Activated naive CD8-positive, alpha-beta T cell treated with anti-CD3 and anti-CD28 coated beads for 36 hours (primary cell): ENCODE measurements at regions not wholly inside any gene's neighbourhood (a gene's known extent, or its start where the extent isn't known, plus 50 kb on each side); places are given as distances from the start of the nearest gene placed in this dataset.
"Not testable (repeated sequence)": the region's sequence is repeated elsewhere in the genome, so short reads cannot be mapped to it uniquely, and the experiment has no call there.

Experiments used
- DNase-seq: peaks from one replicate; pipeline ENCODE4 v3.0.0; 2021
- H3K27ac Mint-ChIP-seq: one replicate; pipeline ENCODE4 v1.8.0; 2022; ENCODE audit warnings: mild to moderate bottlenecking, moderate library complexity, mixed read lengths
- H3K27me3 Mint-ChIP-seq: one replicate; pipeline ENCODE4 v1.8.0; 2022; ENCODE audit warnings: mild to moderate bottlenecking, mixed read lengths
- H3K36me3 Mint-ChIP-seq: one replicate; pipeline ENCODE4 v1.8.0; 2021; ENCODE audit warnings: mild to moderate bottlenecking, mixed read lengths
- H3K4me1 Mint-ChIP-seq: one replicate; pipeline ENCODE4 v1.8.0; 2021; ENCODE audit warnings: mixed read lengths
- H3K4me3 Mint-ChIP-seq: one replicate; pipeline ENCODE4 v1.8.0; 2022; ENCODE audit warnings: mild to moderate bottlenecking, moderate library complexity, mixed read lengths
- H3K9me3 Mint-ChIP-seq: one replicate; pipeline ENCODE4 v1.8.0; 2022; ENCODE audit warnings: mixed read lengths

DNA sequence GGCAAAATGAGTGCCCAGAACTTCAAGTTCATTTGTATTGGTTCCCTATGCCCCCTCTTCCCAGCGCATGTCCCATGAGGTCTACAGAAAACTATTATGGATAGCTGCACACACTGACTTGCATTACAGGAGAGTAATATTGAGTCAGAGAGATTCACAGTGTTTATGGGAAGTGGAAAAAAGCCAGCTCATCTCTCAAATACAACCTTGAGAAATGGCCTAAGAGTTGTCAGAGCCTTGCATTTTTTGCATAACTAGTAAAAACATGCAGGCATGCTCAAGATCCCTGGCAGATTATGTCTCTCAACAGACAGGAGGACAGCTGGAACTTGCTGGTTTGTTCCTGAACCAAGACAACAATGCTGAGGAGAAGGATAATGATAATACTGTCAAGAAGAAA is 1292.8 kb downstream of the DSC3 start:
- Mint-ChIP-seq H3K4me3 (no peak overlapping the region), H3K36me3 (no peaks in the 10 kb centered on the region), H3K27me3 (no peaks in the 10 kb centered on the region), H3K27ac (no peak overlapping the region), H3K4me1 (no peaks in the 10 kb centered on the region), H3K9me3 (peaks cover 12% of the 10 kb centered on the region)
- no peak for DNase-seq

DNA sequence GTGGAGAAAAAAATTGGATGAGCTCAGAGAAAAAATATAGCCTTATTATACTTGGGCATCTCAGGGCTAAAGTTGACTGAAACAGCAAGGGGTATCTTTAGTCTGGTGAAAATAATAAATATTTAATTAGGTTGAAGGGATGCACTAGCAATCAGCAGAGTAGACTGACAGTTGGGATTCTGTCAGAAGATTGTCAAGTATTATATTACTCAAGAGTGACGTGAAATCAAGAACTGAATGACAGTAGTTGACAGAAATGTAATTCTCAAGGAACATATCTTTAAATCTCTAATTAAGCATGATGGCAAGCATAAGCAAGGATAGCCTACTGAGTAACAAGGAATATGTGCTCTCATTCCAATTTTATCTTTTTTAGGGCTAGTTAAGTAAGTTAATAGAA is 1301.1 kb downstream of the DSC3 start:
- H3K4me1 Mint-ChIP-seq: no peaks in the 10 kb centered on the region
- no peak overlapping the region for H3K27ac Mint-ChIP-seq
- H3K36me3 Mint-ChIP-seq: no peaks in the 10 kb centered on the region
- peaks cover 4% of the 10 kb centered on the region for H3K9me3 Mint-ChIP-seq
- no peak for DNase-seq
- no peak overlapping the region for H3K4me3 Mint-ChIP-seq
- no peaks in the 10 kb centered on the region for H3K27me3 Mint-ChIP-seq

DNA sequence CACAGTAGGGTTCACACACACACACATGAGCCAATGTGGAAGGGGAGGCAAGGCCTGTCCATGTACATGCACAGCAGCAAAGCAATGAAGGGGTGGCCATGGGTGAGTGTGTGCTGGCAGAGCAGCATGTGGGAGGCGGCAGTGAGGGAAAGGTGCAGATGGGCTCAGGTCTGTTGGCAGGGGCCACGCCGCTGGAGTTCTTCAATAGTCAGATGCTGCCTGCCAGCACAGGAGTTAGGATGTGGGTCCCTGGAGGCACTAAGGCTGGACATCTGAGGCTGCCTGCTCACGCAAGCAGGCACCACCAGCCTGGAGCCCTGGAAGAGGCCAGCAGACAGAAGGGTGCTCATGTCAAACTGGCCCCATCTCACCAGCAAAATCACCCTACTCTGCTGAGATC is 1304.9 kb downstream of the DSC3 start:
- H3K27ac Mint-ChIP-seq: peak overlapping the region; percentile 51
- no peaks in the 10 kb centered on the region for H3K36me3 Mint-ChIP-seq
- no peaks in the 10 kb centered on the region for H3K27me3 Mint-ChIP-seq
- DNase-seq: no peak
- H3K4me3 Mint-ChIP-seq: no peak overlapping the region
- H3K9me3 Mint-ChIP-seq: peaks cover 13% of the 10 kb centered on the region
- H3K4me1 Mint-ChIP-seq: no peaks in the 10 kb centered on the region

DNA sequence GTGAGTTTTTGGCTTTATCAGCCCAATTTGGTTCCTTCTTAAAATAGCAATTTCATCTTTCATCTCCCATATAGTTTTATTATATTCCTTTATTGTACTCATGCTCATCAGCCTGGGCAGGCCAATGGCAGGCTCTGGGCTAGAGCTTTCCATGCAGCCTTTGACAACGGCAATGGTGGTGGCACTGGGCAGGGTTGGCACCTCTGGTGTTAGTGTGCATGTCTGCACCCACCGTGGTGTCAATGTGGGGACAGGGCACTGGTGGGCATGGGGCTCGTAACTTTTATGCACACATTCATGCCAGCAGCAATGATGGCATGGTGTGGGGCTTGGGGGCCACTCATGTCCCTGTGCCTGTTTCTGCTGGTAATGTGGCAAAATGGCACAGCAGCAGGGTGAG is 1305.4 kb downstream of the DSC3 start:
- DNase-seq: no peak
- Mint-ChIP-seq H3K27me3 (no peaks in the 10 kb centered on the region), H3K27ac (no peak overlapping the region)

DNA sequence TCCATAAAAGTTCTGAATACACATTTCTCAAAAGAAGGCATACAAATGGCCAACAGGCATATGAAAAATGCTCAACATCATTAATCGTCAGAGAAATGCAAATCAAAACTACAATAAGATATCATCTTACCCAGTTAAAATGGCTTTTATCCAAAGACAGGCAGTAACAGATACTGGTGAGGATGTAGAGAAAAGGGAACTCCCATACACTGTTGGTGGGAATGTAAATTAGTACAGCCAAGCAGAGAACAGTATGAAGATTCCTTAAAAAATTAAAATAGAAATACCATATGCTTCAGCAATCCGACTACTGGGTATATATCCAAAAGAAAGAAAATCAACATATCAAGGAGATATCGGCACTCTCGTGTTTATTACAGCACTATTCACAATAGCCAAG is 1312.5 kb downstream of the DSC3 start:
- DNase-seq: no peak
- Mint-ChIP-seq H3K4me3 (no peak overlapping the region), H3K27me3 (no peaks in the 10 kb centered on the region), H3K4me1 (no peaks in the 10 kb centered on the region), H3K27ac (no peak overlapping the region), H3K9me3 (peaks cover 13% of the 10 kb centered on the region), H3K36me3 (no peaks in the 10 kb centered on the region)

More for the DNA sequence above, 1305.4 kb downstream of the DSC3 start:
- Mint-ChIP-seq H3K4me3 (no peak overlapping the region), H3K4me1 (no peaks in the 10 kb centered on the region), H3K36me3 (no peaks in the 10 kb centered on the region), H3K9me3 (peaks cover 15% of the 10 kb centered on the region)

DNA sequence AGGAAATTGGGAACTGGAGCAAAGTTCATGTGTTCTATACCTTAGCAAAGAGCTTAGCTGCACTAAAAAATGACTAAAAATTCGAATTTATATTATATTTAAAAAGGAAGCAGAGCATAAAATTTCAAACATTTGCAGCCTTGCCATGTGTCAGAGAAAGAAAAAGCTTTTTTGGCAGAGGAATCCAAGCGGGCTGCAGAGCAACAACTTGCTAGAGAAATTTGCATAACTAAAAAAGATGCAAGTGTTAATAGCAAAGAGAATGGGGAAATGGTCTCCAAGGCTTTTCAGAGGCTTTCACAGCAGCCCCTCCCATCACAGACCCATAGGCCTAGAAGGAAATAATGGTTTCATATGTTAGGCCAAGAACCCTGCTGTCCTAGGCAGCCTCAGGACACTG is 1315.9 kb downstream of the DSC3 start:
- no peak for DNase-seq
- no peaks in the 10 kb centered on the region for H3K36me3 Mint-ChIP-seq
- H3K27me3 Mint-ChIP-seq: no peaks in the 10 kb centered on the region
- peaks cover 2% of the 10 kb centered on the region for H3K9me3 Mint-ChIP-seq
- no peaks in the 10 kb centered on the region for H3K4me1 Mint-ChIP-seq
- H3K4me3 Mint-ChIP-seq: no peak overlapping the region
- H3K27ac Mint-ChIP-seq: no peak overlapping the region

DNA sequence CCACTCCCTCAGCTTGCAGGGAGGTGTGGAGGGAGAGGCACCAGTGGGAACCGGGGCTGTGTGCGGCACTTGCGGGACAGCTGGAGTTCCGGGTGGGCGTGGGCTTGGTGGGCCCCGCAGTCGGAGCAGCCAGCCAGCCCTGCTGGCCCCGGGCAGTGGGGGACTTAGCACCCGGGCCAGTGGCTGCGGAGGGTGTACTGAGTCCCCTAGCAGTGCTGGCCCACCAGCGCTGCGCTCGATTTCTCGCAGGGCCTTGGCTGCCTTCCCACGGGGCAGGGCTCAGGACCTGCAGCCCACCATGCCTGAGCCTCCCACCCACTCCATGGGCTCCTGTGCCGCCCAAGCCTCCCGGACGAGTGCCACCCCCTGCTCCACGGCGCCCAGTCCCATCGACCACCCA is 1319.1 kb downstream of the DSC3 start:
- H3K4me3 Mint-ChIP-seq: not testable (repeated sequence)

DNA sequence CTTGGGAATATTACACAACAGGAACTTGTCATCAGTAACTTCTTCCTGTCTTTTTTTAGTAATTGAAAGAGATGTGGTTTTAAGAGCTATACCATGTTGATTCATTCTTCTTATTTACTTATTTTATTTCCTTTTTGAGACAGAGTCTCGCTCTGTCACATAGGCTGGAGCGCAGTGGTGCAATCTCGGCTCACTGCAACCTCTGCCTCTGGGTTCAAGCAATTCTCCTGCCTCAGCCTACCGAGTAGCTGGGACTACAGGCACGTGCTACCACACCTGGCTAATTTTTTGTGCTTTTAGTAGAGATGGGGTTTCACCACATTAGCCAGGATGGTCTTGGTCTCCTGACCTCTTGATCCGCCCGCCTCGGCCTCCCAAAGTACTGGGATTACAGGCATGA is 1326.6 kb downstream of the DSC3 start:
- not testable (repeated sequence) for H3K36me3 Mint-ChIP-seq, H3K9me3 Mint-ChIP-seq, H3K4me3 Mint-ChIP-seq, DNase-seq, H3K27me3 Mint-ChIP-seq, H3K27ac Mint-ChIP-seq, H3K4me1 Mint-ChIP-seq

More for the DNA sequence above, 1319.1 kb downstream of the DSC3 start:
- not testable (repeated sequence) for H3K9me3 Mint-ChIP-seq, H3K4me1 Mint-ChIP-seq, H3K36me3 Mint-ChIP-seq, DNase-seq, H3K27ac Mint-ChIP-seq, H3K27me3 Mint-ChIP-seq

DNA sequence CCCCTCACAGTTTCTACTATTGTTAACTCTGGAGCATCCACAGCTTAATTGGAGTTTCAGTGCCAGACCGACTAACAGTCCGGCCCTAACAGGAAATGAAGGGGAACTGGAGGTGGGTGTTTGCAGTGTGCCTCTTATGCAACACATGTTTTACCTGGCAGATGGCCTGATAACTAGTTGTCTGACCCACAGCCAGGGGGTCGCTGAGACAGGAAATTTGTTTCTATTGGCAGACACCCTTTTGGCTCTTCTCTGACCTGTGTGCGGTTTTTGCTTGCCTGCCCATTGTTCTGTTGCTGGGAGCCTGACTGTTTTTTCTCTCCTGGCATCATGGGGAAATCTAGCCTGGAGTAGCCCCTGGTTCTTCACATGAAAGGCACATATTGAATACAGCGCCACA is 1329.8 kb downstream of the DSC3 start:
- no peaks in the 10 kb centered on the region for H3K36me3 Mint-ChIP-seq
- DNase-seq: no peak
- no peaks in the 10 kb centered on the region for H3K4me1 Mint-ChIP-seq
- H3K27me3 Mint-ChIP-seq: no peaks in the 10 kb centered on the region
- H3K9me3 Mint-ChIP-seq: peaks cover 3% of the 10 kb centered on the region
- H3K27ac Mint-ChIP-seq: no peak overlapping the region
- no peak overlapping the region for H3K4me3 Mint-ChIP-seq

DNA sequence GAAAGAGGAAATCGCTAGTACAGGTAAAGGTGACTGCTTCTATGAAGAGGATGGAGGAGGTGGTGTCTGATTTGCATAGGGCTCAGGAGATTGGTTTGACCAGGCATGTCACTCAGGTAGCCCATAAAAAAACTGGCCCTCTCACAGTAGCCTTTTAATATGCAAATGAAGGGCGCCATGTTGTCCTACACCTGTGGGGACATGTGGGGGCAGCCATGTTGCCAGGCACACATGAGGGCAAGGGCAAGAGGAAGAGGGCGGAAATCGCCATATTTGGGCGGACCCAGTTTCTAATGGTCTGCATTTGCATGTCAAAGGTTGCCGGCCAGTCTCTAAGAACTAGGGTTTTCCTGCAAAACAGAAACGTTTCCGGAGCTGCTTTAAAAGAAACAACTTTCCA is 1330.6 kb downstream of the DSC3 start:
- H3K27ac Mint-ChIP-seq: no peak overlapping the region
- no peak overlapping the region for H3K4me3 Mint-ChIP-seq
- DNase-seq: no peak
- no peaks in the 10 kb centered on the region for H3K4me1 Mint-ChIP-seq
- no peaks in the 10 kb centered on the region for H3K36me3 Mint-ChIP-seq
- H3K27me3 Mint-ChIP-seq: no peaks in the 10 kb centered on the region
- peaks cover 7% of the 10 kb centered on the region for H3K9me3 Mint-ChIP-seq

DNA sequence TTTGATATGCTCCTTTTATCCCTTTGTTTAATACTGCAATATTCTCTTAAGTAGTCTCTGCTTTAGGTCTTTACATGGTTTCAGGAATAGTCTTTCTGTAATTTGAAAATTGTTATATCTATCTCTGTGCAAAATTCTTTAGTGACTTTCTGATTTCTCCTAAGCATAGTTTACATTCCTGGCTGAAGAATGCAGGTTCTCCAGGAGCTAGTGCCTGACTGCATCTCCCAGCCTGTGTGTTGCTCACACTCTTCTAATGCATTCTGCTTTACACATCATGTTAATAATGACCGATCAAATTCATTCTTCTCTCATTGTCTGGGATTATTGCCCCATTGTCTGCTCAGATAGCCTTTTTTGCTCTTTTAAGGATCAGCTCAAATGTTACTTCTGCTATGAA is 1349.2 kb downstream of the DSC3 start:
- DNase-seq: no peak
- Mint-ChIP-seq H3K9me3 (peaks cover 11% of the 10 kb centered on the region), H3K36me3 (no peaks in the 10 kb centered on the region), H3K4me1 (no peaks in the 10 kb centered on the region), H3K4me3 (no peak overlapping the region), H3K27ac (no peak overlapping the region), H3K27me3 (no peaks in the 10 kb centered on the region)

DNA sequence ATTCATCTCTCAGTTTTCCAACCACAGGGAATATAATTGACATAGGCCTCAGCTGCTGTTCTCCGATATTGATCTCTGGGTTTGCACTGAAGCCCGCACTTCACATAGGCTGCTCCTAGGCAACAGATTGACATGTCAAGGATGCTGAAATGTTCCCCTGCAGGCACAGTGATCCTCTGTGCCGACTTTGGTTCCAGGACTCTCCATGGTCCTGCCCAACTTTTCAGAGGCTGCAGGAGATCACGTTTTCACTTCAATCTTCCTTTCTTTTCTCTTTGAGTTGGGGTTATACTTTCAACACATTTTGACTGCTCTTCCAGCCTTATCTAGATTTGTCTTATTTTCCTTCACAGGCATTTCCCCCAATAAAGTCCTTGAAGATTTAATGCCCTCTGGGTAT is 1361.0 kb downstream of the DSC3 start:
- no peak overlapping the region for H3K4me3 Mint-ChIP-seq
- H3K27ac Mint-ChIP-seq: no peak overlapping the region
- H3K36me3 Mint-ChIP-seq: no peaks in the 10 kb centered on the region
- no peak for DNase-seq
- H3K27me3 Mint-ChIP-seq: no peaks in the 10 kb centered on the region
- peaks cover 23% of the 10 kb centered on the region for H3K9me3 Mint-ChIP-seq
- H3K4me1 Mint-ChIP-seq: no peaks in the 10 kb centered on the region

DNA sequence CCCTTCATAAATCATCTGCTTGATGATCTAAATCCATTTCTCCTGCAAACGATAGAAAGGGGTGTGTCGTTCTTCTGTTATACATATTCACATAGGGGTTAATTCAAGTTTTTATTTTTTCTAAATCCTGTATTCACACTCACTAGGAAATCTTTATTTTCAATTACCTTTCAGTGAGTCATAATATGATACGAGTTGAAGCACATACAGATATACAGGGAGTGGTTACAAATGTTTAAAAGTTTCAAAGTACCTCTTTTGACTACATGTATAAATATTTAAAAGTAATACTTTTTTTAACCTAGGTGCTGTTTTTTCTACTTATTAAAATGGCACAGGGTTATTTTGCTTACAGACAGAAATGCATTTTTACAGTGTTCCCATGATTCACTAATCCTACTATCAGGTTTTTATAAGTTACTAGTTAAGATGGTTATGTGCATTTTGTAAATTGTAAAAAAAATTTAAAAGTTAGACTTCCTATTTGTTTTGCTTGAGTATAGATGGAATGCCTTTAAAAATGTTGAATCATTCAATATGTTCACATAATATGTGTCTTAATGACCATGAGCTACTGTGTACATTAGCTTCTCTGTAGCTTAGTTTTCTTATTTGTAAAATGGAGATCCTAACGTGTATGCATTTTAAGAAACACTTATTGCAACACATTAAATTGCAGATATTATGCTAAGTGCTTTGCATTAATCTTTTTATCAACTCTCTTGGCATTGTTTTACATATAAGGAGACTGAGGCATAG is 1378.1 kb downstream of the DSC3 start:
- H3K4me3 Mint-ChIP-seq: no peak overlapping the region
- no peak for DNase-seq
- H3K36me3 Mint-ChIP-seq: no peaks in the 10 kb centered on the region
- no peaks in the 10 kb centered on the region for H3K27me3 Mint-ChIP-seq
- no peak overlapping the region for H3K27ac Mint-ChIP-seq
- H3K4me1 Mint-ChIP-seq: no peaks in the 10 kb centered on the region
- H3K9me3 Mint-ChIP-seq: peaks cover 5% of the 10 kb centered on the region

DNA sequence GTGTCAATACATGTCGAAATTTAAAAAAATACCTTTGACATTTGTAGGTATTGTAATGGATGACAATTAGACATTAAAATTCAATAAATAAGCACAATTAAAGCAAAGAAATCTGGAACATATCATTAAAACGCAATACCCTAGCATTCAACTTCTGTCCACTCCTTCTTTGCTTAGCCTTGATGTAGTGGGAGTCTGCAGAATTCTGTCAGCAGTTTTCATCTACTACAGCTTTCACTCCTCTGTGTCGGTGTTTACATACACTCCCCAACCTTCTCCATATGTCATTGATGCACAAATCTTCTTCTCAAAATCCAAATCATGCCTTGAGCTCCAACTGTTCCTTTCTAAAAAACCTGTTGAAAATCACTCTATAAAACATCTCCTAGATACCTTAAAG is 1380.6 kb downstream of the DSC3 start:
- Mint-ChIP-seq H3K4me3 (no peak overlapping the region), H3K36me3 (no peaks in the 10 kb centered on the region), H3K27ac (no peak overlapping the region), H3K4me1 (no peaks in the 10 kb centered on the region), H3K27me3 (no peaks in the 10 kb centered on the region), H3K9me3 (peaks cover 9% of the 10 kb centered on the region)
- no peak for DNase-seq

DNA sequence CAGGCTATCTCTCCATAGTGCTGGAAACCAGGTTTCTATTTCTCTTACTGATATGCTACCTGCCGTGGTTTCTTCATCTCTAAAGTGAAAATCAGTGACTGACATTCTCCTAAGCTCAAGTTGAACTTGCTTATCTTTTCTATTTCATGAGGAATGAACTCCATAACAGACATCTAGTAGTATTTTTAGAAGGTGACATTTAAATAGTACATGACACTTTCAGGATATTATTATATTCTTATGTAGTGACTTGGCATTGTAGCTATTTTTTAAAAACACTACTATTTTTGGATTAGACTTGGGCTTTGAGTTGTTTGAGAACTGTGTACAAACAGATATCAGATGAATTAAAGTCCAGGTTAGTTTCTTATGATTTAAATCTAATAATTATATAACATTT is 1381.8 kb downstream of the DSC3 start:
- Mint-ChIP-seq H3K27ac (no peak overlapping the region), H3K4me1 (no peaks in the 10 kb centered on the region), H3K9me3 (peaks cover 9% of the 10 kb centered on the region), H3K27me3 (no peaks in the 10 kb centered on the region), H3K36me3 (no peaks in the 10 kb centered on the region), H3K4me3 (no peak overlapping the region)
- no peak for DNase-seq

DNA sequence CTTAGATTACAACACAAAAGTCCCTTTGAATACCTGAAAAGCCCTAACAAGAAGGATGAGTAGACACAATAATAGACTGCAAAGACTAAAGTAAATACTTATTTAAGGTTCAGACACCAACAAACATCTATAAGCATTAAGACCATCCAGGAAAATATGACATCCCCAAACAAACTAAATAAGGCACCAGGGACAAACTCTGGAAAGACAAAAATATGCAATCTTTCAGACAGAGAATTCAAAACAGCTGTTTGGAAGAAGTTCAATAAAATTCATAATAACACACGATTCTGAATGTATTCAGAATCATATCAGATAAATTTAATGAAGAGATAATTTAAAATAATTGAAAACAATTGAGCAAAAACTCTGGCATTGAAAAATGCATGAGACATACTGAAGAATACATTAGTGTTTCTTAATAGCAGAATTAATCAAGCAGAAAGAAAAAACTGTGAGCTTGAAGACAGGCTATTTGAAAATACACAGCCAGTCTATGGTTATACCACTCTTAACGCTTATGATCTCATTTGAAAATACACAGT is 1388.8 kb downstream of the DSC3 start:
- Mint-ChIP-seq H3K27ac (no peak overlapping the region), H3K4me3 (no peak overlapping the region), H3K4me1 (no peaks in the 10 kb centered on the region), H3K9me3 (peaks cover 8% of the 10 kb centered on the region), H3K36me3 (no peaks in the 10 kb centered on the region), H3K27me3 (no peaks in the 10 kb centered on the region)
- DNase-seq: no peak
